ENCODE measurements at regions not wholly inside any gene's neighbourhood (a gene's known extent, or its start where the extent isn't known, plus 50 kb on each side); places are given as distances from the start of the nearest gene placed in this dataset.

DNA sequence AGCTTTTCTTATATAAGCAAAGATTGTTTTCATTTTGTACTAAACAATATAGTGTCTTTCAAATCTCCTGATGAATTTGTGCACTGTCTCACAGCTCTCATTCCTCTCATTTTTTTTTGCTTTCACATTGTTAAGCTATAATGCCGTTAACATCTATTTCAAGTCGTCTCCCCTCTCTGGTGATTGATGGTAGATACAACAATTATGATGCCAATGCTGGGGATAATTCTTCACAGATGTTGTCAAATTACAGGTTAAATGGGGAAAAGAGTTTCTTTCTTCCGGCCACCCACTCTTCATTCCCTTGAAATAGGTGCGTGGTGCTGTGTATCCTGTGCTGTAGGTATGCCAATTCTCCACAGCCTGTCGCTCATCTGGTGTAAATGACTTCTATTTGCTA is 1053.7 kb upstream of the ZEB2 start:
- TF ChIP-seq, protein P1, sequence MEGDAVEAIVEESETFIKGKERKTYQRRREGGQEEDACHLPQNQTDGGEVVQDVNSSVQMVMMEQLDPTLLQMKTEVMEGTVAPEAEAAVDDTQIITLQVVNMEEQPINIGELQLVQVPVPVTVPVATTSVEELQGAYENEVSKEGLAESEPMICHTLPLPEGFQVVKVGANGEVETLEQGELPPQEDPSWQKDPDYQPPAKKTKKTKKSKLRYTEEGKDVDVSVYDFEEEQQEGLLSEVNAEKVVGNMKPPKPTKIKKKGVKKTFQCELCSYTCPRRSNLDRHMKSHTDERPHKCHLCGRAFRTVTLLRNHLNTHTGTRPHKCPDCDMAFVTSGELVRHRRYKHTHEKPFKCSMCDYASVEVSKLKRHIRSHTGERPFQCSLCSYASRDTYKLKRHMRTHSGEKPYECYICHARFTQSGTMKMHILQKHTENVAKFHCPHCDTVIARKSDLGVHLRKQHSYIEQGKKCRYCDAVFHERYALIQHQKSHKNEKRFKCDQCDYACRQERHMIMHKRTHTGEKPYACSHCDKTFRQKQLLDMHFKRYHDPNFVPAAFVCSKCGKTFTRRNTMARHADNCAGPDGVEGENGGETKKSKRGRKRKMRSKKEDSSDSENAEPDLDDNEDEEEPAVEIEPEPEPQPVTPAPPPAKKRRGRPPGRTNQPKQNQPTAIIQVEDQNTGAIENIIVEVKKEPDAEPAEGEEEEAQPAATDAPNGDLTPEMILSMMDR (IDR thresholded peaks at IDR 0.05) = no peak
- no peak for TF ChIP-seq POLR2A (IDR thresholded peaks at IDR 0.05)

Data from Peyer's patch (tissue), 4 donors.